ENCODE measurements at regions not wholly inside any gene's neighbourhood (a gene's known extent, or its start where the extent isn't known, plus 50 kb on each side); places are given as distances from the start of the nearest gene placed in this dataset.

DNA sequence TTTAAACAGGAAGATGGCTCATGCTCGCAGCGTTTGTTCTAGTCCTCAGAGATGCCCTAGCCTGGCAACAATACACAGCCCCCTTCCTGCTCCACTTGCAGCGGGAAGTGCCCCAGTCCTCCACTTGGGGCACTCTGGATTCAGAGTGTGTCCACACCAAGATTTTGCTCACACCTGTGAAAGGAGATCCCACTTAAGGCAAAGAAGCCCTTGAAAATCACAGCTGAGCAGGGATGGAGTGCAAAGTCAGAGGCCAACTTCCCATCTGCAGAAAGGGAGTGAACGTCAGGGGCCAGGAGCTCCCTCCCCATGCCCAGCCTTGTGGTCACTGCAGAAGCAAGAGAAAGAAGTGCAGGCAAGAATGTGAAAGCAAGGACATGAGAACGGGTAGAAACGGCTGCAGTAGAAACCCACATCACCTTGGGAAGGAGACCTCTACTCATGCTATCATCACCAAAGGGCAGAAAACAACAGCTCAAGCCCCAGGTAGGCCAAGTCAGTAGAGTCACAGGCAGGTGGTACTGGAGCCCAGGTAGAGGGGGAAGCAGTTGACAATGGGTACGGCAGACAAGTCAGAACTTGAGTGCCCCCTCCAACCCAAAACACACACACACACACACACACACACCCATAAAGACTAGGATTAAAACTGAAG is 157.4 kb downstream of the BUD13 start:
- TF ChIP-seq, protein P1, sequence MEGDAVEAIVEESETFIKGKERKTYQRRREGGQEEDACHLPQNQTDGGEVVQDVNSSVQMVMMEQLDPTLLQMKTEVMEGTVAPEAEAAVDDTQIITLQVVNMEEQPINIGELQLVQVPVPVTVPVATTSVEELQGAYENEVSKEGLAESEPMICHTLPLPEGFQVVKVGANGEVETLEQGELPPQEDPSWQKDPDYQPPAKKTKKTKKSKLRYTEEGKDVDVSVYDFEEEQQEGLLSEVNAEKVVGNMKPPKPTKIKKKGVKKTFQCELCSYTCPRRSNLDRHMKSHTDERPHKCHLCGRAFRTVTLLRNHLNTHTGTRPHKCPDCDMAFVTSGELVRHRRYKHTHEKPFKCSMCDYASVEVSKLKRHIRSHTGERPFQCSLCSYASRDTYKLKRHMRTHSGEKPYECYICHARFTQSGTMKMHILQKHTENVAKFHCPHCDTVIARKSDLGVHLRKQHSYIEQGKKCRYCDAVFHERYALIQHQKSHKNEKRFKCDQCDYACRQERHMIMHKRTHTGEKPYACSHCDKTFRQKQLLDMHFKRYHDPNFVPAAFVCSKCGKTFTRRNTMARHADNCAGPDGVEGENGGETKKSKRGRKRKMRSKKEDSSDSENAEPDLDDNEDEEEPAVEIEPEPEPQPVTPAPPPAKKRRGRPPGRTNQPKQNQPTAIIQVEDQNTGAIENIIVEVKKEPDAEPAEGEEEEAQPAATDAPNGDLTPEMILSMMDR (IDR thresholded peaks at IDR 0.05): no peak
- no peak for TF ChIP-seq POLR2A (IDR thresholded peaks at IDR 0.05)
- TF ChIP-seq POLR2AphosphoS5 (IDR thresholded peaks at IDR 0.05; ENCODE audit: insufficient read depth in 1 of 2, low read depth in 1 of 2): no peak
